ENCODE measurements at regions not wholly inside any gene's neighbourhood (a gene's known extent, or its start where the extent isn't known, plus 50 kb on each side); places are given as distances from the start of the nearest gene placed in this dataset.

- Histone ChIP-seq H3K4me1 (ENCODE audit: control insufficient read depth, insufficient read depth, low read length) (no peaks in the 10 kb centered on the region), H3K9ac (ENCODE audit: control insufficient read depth, insufficient read depth, low read length) (no peak overlapping the region), H3K27ac (ENCODE audit: control insufficient read depth, insufficient read depth) (no peak overlapping the region), H3K9me3 (replicated peaks; ENCODE audit: control insufficient read depth, insufficient read depth, low read length) (no peaks in the 10 kb centered on the region), H3K27me3 (replicated peaks in 1 of 2; ENCODE audit: control insufficient read depth in 2 of 2, insufficient read depth in 2 of 2, low read length in 1 of 2) (no peaks in the 10 kb centered on the region), H3K4me2 (ENCODE audit: control insufficient read depth, insufficient read depth) (no peak overlapping the region), H4K20me1 (ENCODE audit: control insufficient read depth, insufficient read depth) (no peaks in the 10 kb centered on the region), H3K79me2 (ENCODE audit: control insufficient read depth, insufficient read depth, low read length) (no peaks in the 10 kb centered on the region), H3K36me3 (ENCODE audit: control insufficient read depth in 2 of 2, insufficient read depth in 2 of 2, low read length in 1 of 2) (no peaks in the 10 kb centered on the region), H3K4me3 (no peak overlapping the region), H2AFZ (ENCODE audit: control insufficient read depth, low read depth, low read length) (no peak overlapping the region)
- ATAC-seq (no peak), DNase-seq (ENCODE audit: low read depth, low spot score) (no peak), FAIRE-seq (no peak)
- WGBS (ENCODE audit: insufficient coverage, insufficient replicate concordance, low lambda C conversion rate, missing lambda C conversion rate) = 13% methylated on average over 5 of the region's 5 CpGs
- in situ Hi-C loops (cut with MboI) (no loop called here), intact Hi-C loops (cut with micrococcal nuclease; ENCODE audit: unreplicated experiment) (no loop called here)
- ChIA-PET CTCF (no interaction called here), SMC1A (ENCODE audit: uncharacterized antibody, unreplicated experiment) (no interaction called here), RAD21 (ENCODE audit: unreplicated experiment) (no interaction called here), POLR2A (no interaction called here)
- TF ChIP-seq YY1 (IDR thresholded peaks at IDR 0.05; ENCODE audit: low read depth, low read length) (no peak), MXI1 (IDR thresholded peaks at IDR 0.05; ENCODE audit: low read depth, low read length) (no peak), NFIC (IDR thresholded peaks at IDR 0.05; ENCODE audit: low read depth, low read length) (no peak), RELB (IDR thresholded peaks at IDR 0.05; ENCODE audit: low read depth) (no peak), ETV6 (conservative IDR thresholded peaks at IDR 0.05 in 1 of 2, IDR thresholded peaks at IDR 0.05 in 1 of 2; ENCODE audit: borderline replicate concordance in 1 of 2, low read depth in 1 of 2) (no peak), POLR2AphosphoS5 (IDR thresholded peaks at IDR 0.05; ENCODE audit: low read length) (no peak), TAF1 (IDR thresholded peaks at IDR 0.05; ENCODE audit: borderline replicate concordance, low read depth, low read length) (no peak), IRF5 (IDR thresholded peaks at IDR 0.05; ENCODE audit: borderline replicate concordance) (no peak), MTA3 (IDR thresholded peaks at IDR 0.05; ENCODE audit: borderline replicate concordance, low read length) (no peak), KLF5 (IDR thresholded peaks at IDR 0.05; ENCODE audit: partially characterized antibody) (no peak), JUNB (IDR thresholded peaks at IDR 0.05) (no peak), PAX8 (IDR thresholded peaks at IDR 0.05) (no peak)
- BruUV-seq (replicated peaks) = no TSS peak
Observed at GRCh38 chr3:88824666-88825564, 282.5 kb upstream of the EPHA3 start.

All from GM12878 (cell line).